Endometrium (tissue), 2 donors: ENCODE measurements at regions not wholly inside any gene's neighbourhood (a gene's known extent, or its start where the extent isn't known, plus 50 kb on each side); places are given as distances from the start of the nearest gene placed in this dataset.
"Not testable (repeated sequence)": the region's sequence is repeated elsewhere in the genome, so short reads cannot be mapped to it uniquely, and the experiment has no call there.

Experiments used
- FAIRE-seq: peaks from 2 replicates; lab custom pipeline; 2012; peaks lifted over from hg19 to GRCh38; lab: Jason Lieb, UNC
- donor health status: control.
- donor health status: control.

DNA sequence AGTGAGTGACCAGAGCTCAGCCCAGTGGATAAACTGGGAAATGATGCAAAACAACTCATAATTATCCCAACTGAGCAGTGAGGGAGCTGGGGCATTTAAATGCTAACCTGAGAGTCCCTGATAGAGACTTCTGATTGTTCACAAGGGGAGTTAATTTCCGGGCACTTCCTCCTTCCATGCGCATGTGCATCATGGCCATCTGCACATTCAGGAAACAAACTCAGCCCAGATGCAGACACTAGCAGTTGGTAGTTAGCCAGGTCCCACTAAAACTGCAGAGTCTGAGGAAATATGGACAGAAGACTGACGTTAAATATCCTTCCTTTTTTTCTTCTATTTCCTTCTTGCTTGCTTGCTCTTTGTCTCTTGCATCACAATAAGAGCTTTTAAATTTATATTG, 852.1 kb upstream of the LRRC4C start:
- FAIRE-seq: no peak

DNA sequence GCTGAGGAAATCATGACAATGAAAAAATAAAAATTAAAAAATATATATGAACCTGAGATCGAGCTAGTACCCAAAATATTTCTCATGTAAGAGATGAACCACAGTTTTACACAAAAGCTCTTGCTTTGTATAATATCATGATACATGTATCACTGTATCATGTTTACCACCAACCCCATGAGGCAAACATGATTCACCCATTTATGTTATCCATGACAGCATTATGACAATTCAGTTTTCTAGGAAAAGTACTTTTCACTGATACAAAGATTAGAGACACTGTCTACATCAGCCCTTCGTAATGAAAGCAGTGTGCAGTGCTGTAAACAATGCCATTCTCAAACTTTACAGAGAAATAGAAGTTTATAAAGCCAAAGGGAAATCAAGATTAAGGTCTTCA, 852.5 kb upstream of the LRRC4C start:
- no peak for FAIRE-seq

DNA sequence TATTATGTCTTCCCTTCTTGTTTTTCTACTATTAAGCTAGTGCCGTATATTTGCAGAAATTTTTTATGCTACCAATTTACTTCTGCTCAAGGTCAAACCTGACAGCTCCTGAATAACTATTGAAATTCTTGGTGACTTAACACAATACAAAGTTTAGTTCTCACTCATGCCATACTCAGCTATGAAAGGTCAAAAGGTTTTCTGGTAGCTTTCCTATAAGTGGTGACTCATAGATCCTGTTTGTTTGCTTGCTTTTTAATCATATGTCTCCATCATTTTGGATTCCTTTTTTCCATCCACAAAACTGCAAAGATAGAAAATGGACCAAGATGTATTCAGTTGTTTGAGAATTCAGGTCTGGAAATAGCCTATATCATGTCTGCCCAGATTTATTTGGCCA, 855.8 kb upstream of the LRRC4C start:
- no peak for FAIRE-seq

DNA sequence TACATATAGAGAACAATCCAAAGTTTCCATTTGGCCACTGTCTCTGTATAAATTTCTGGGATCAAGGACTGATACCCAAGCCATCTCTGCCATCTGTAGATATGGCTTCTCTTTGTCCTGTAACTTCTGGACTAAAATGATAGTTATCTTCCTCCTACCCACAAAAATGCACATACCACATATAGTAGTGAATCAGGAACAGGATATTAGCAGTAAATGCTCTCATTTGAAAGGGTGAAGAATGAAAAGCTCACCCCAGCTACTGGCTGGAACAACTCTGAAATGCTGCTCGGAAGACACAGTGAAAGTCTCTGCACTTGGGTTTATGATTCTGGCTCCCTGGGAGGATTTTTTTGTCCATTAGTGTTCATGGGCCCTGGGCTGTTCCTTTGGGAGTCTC, 856.4 kb upstream of the LRRC4C start:
- FAIRE-seq: no peak

DNA sequence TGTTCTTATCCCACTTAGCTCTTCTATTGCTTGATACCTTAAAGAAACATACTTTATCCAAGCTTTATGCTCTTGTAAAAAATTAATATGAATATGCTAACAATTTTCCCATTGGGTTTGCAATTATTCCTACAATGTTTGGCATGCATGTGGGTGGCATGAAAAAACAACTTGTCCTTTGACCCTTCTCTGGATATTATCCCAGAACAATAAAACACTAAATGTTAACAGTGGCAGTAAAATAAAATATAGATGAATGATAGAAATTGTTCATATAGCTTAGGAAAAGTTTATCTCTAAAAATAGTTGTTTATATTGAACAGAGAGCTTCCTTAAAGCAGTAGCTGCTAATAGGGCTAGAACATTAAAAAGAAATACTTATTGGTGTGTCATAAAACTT, 860.5 kb upstream of the LRRC4C start:
- no peak for FAIRE-seq

DNA sequence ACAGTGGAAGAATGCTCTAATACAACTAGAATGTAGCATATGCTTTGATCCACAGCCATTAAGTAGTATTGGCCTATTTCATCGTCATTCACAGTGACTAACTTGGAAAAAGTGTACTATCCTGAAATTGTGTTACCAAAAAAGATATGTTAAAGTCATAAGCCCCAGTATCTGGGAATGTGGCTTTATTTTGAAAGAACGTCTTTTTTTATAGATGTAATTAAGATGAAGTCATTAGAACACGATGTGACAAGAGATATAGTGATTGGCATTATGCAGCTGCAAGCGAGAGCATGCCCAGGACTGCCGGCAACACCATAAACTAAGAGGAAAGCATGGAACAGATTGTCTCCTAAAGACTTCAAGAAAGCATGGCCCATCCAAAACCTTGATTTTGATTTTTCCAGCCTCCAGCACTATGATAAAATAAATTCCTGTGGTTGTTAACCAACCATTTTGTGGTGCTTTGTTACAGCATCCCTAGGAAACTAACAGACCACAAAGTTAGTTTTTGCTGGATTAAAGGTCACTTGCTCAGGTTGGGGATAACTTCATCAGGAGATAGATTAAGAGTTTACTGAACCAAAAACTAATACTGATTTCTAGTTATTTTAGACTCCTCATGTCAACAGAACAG, 870.6 kb upstream of the LRRC4C start:
- FAIRE-seq: no peak

DNA sequence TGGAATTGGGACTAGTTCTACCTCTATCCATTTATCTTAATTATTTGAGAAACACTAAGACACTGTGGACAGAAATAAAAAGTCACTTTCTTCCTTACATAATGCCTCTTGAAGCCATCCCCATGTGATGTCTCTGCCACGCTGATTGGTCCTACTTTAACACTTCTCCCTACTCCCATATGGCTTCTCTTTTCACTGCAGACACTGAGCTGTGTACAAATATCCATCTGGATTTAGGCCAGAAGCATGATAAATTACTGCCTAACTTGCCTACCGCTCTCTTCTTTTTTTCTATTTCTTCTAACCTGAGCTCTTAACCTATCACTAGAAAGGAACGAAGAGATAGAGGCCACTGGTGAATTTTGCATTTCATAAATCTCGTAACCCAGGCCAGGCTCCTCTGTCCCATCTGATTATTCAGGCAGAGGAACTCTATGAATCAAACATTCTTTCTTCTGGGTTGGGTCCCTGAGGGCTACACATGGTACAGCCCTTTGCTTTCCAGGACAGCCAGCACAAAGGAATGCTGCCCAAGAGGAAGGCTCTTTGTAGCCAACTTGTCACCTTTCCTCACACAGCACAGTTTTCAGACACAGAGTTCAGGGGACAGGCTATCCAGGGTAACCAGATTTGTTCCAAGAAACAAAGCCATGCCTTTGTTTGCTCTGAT, 878.5 kb upstream of the LRRC4C start:
- no peak for FAIRE-seq

DNA sequence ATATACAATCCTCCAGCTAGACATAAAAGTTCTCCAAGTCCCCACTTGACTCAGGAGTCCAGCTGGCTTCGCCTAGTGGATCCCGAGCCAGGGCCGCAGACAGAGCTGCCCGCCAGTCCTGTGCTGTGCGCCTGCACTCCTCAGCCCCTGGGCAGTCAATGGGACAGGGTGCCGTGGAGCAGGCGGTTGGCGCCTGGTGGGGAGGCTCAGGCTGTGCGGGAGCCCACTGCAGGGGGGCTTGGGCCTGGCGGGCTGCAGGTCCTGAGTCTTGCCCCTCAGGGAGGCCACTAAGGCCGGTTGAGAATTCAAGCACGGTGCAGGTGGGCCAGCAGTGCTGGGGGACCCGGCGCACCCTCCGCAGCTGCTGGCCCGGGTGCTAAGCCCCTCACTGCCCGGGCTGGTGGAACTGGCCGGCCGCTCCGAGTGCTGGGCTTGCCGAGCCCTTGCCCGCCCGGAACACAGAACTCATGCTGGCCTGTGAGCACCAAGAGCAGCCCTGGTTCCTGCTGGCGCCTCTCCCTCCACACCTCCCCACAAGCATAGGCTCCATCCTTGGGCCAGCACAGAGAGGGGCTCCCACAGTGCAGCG, 884.8 kb upstream of the LRRC4C start:
- no peak for FAIRE-seq

DNA sequence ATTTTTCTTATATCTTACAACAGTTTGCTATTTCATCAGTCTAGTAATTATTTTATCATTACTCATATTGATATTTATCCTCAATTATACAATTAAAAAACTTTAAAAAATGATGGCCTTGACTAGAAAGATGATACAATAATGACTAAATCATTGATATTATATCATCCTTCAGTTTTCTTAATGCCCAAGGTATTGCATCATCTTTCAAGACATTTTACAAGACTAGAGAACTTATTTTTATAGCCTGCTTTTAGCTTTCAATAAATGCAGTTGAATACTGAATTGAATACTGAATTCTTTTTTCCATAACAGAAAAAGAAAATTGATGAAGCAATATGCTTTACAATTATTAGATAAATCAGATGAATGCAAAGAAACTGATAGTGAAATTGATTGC, 886.5 kb upstream of the LRRC4C start:
- FAIRE-seq: no peak

DNA sequence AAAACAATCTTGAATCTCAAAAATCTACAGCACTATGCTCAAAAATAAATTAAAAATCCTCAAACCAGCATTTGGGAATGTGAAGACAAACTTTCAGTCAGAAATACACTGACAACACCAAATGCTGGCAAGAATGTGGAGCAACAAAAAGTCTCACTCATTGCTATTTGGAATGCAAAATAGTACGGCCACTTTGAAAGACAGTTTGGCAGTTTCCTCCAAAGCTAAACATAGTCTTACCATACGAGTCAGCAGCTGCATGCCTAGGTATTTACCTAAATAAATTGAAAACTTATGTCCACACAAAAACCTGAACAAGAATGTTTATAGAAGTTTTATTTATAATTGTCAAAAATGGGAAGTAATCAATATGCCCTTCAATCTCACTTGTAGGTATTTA, 904.2 kb upstream of the LRRC4C start:
- no peak for FAIRE-seq

DNA sequence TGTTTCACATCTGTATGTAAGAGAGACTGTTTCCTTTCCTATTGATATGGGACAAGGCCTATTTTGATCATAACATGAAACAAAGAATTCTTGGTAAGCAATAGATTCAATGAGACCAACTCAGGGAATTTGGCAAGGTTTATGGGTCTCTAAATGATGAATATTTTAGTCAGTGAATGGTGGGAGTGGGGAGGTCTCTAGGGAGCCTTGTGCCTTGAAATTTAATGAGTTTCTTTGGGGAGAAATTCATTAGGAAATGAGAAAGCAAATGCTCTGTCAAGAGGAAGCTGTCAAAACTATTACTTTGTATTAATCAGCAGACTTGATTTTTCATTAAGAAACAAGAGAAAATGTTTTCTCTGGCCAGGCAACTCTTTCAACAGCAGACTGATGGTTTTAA, 921.7 kb upstream of the API5 start:
- no peak for FAIRE-seq

DNA sequence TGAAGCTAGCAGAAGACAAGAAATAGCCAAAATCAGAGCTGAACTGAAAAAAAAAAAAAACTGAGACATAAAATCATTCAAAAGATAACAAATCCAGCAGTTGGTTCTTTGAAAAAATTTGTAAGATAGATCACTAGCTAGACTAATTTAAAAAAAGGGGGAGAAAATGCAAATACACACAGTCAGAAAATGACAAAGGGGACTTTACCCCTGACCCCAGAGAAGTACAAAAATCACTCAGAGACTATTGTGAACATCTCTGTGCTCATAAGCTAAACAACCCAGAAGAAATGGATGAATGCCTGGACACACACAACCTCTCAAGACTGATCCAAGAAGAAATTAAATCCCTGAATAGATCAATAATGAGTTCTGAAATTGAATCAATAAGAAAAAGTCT, 914.3 kb upstream of the API5 start:
- no peak for FAIRE-seq

DNA sequence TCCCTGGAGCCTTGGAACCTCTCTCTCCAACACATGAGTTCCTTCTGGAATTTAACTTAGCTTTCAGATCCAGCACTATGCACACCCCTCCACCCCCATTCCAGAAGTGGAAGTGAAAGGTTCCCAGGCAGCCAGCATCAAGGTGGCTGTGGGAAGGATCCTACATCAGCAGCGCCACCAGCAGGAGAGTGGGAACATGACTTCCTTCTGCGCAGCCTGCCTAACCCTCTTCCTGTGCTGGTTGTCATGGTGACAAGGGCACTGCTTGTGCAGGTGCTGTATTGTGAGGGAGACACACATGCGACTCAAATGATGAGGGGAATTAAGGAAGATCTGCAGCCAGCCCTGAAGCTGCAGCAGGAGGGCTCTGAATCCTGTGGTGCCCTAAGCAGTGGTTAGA, 904.5 kb upstream of the API5 start:
- no peak for FAIRE-seq

DNA sequence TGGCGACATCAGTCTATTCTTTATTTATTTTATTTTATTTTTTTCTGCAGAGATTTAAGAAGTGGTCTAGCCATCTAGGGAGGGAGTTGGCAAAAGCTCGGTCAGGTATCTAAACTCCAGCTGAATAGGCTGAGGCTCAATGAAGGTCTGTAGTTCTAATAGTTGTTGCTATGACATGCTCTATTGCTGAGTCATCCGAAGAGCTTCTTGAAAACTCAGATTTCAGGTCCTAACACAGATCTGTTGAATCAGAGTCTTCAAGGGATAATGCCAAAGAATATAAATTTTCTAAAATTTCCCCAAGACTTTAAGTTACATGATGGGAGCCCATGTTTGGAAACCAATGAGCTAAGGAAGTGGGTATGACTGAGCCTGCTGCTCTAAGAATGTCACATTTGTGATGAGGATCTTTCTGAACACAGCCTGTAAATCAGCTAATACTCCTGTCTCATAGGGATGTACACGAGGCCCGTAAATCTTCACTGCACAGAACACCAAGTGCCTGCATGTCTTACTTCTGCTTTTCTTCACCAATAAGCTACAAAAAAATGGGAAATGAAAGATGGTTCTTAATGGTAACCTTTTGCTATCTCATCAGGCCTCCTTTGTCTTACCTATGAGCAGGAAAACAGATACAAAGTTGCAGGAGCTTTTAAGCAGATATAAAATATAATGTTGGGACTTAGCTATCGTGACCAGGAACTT, 901.4 kb upstream of the API5 start:
- FAIRE-seq: no peak

DNA sequence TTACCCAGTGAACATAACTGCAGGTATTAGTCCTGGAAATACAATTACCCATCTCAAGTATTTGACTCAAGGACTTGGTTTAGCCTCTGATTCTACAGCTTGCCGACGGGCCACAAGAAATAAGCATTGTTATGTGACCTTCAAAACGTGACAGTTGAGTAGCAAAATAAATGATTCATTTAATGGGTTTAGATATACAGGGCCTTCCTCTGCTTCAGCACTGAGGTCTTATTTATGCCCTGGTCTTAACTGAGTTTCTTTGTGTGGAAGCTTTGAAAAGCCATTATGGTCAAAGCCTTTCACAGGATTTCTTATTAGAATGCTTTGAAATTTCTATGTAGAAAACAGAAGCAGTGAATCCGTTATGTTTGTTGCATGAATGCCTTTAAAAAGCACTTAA, 899.2 kb upstream of the API5 start:
- FAIRE-seq: no peak

DNA sequence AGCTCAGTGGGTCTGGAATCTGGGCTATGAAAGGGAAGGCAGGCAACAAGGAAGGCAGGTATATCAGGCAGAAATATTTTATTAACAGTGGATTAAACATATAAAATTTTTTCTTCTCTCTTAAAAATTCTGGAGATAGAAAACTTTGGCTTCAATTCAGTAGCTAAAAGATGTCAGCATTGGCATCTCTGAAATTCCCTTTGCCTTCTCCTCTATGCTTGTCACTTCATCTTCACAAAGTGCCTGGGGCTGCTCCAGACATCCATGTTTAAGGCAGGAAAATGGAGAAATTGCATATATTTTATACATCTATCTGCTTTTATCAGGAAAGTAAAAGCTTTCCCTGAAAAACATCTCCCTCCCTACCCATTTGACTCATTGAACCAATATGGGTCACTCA, 894.1 kb upstream of the API5 start:
- FAIRE-seq: no peak

DNA sequence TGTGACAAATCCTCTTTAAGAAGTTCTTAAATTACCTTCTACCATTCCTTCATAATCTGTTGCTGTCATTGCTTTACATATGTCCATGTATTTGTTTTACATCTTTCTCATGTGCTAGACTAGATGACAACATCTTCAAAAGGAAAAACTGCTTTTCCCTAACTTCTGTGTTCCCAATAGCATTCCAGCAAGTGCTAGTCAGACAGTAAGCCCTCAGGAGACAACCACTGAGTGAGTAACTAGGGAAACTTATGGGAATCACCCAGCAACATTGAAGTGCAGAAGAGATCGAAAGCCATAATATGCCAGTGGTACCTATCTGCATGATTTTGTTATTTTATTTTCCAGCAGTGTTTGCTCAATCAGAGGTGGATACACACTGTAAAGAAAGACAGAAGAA, 889.7 kb upstream of the API5 start:
- no peak for FAIRE-seq

DNA sequence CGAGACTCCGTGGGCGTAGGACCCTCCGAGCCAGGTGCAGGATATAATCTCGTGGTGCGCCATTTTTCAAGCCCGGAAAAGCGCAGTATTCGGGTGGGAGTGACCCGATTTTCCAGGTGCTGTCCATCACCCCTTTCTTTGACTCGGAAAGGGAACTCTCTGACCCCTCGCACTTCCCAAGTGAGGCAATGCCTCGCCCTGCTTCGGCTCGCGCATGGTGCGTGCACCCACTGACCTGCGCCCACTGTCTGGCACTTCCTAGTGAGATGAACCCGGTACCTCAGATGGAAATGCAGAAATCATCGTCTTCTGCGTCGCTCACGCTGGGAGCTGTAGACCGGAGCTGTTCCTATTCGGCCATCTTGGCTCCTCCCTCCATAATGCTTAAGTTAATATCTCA, 876.9 kb upstream of the API5 start:
- not testable (repeated sequence) for FAIRE-seq

DNA sequence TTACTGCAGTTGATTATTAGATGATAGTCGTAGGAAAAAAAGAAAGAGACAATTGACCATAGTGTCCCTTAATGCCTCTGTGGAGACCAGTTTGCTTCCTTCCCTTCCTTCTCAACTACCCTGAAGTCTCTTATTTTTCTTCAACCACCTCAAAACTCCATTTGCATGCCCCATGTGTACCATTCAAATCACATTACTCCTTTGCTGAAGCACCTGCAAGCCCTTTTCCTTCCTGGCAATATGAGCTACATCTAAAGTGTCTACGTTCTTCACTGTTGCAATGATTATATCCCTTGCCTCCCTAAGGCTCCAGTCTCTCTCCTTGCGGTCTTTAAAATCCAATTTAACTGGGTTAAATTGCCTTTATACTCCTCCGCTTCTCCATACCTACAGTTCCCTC, 867.4 kb upstream of the API5 start:
- FAIRE-seq: no peak

DNA sequence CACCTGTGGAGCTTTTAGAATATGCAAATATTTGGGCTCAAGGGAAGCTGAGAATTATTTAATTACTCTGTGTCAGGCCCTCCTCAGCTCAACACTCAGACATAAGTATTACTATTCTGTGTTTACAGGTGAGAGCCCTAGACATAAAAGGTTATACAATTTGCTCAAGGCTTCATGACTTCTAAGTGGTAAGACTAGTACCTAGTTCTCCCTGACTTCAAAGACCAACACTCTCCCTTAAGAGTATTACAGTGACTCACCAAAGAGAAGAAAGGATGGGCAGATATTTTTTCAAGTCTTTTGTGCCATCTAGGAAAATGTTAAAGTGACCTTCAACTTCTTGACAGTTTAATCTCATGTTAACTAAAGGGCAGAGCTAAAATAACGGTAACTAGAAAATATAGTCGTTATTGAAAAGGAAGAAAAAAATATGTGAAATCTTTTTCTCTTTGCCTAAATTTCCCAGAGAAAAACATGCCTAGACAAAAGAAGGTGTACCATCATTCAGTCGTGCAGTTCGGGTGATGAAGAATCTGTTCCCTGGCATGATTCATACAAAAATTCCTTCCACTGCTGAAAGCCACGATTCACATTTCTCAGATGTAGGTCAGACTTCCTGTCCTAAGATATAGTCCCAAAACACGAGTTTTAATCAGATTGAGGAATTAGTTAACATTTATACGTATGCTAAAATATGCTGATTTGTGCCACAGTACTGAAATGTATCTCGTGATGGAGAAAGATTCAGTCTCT, 849.1 kb upstream of the API5 start:
- no peak for FAIRE-seq

DNA sequence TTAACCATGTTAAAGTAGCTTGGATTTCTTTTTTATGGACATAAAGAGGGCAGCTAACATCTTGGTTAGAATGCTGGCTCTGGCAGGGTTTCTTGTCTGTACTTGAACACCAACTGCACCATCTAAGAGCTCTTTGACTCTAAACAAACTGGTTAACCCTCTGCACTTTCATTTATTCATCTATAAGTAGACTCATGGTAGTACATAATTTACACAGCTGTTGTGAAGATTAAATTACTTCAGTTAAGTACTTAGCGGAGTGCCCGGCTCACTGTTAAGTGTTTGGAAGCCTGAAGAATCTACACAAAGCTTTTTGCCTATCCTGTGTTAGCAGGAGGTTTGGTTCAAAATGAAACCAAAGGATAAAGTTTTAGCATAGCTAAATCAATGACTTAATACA, 846.2 kb upstream of the API5 start:
- no peak for FAIRE-seq

DNA sequence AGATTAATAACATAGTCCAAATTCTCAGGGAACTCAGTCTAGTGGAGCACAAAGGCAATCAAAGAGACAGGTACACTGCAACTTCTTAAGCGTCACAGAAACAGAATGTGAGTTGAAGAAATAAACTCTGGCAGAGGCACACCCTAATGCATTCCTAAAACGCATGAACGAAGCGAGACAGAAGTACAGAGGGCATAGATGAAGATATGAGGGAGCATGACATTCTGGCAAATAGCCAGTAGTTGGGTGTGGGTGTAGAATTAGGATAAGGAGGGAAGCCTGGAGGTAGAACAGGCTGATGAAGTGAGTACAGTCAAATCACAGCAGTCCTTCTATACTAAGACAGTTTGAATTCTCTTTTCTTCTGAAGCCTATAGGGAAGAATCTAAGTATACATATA, 838.7 kb upstream of the API5 start:
- FAIRE-seq: no peak

DNA sequence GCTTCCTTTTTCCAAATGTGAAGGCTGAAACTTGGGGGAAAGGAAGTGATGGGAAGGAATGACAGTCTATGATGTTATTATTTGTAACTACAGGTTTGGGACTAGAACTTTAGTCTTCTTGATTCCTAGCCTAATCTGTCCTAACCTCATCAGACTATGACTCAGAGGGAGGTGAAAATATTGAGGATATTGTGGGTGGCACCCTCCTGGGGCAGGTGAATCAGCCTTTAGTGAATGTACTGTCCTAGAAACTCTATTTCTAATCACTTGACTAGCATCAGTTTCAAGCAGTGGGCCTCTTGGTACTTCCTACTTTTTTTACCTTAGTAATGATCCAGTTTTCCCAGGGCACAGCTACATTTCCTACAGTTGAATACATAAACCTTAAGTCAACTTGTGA, 829.0 kb upstream of the API5 start:
- FAIRE-seq: no peak
